Karpas-422 (cell line): ENCODE measurements at regions not wholly inside any gene's neighbourhood (a gene's known extent, or its start where the extent isn't known, plus 50 kb on each side); places are given as distances from the start of the nearest gene placed in this dataset.

Experiments
- DNase-seq: peaks from one replicate; pipeline ENCODE4 v3.0.0-alpha.2; 2015
- H2AFZ ChIP-seq: fragments of 200-600 bp; sonication (generic); 2 replicates; pipeline ENCODE4 v1.6.1; 2014; ENCODE audit warnings: antibody characterized with exemption, low read length, mixed read lengths
- H3K27ac ChIP-seq: fragments of 200-600 bp; sonication (generic); 2 replicates; pipeline ENCODE4 v1.5.1; 2014; ENCODE audit warnings: mild to moderate bottlenecking, low read length, moderate library complexity
- H3K27me3 ChIP-seq: fragments of 200-600 bp; sonication (generic); 2 replicates; pipeline ENCODE4 v1.6.1; 2014; ENCODE audit warnings: low read length, mixed read lengths
- H3K36me3 ChIP-seq: fragments of 200-600 bp; sonication (generic); 2 replicates; pipeline ENCODE4 v1.6.1; 2014; ENCODE audit warnings: low read length, mixed read lengths; ENCODE audit not compliant: insufficient read depth
- H3K4me1 ChIP-seq: fragments of 200-600 bp; sonication (generic); 2 replicates; pipeline ENCODE4 v1.6.1; 2014; ENCODE audit warnings: mild to moderate bottlenecking, low read length, mixed read lengths
- H3K4me2 ChIP-seq: fragments of 200-600 bp; sonication (generic); 2 replicates; pipeline ENCODE4 v1.6.1; 2014; ENCODE audit warnings: low read length, low read depth, mild to moderate bottlenecking; ENCODE audit not compliant: poor library complexity, severe bottlenecking
- H3K4me3 ChIP-seq: fragments of 200-600 bp; sonication (generic); 2 replicates; pipeline ENCODE4 v1.5.1; 2014; ENCODE audit warnings: mild to moderate bottlenecking, antibody characterized with exemption, low read length, mixed read lengths
- H3K79me2 ChIP-seq: fragments of 200-600 bp; sonication (generic); 2 replicates; pipeline ENCODE4 v1.6.1; 2014; ENCODE audit warnings: mild to moderate bottlenecking, low read length, mixed read lengths
- H3K9ac ChIP-seq: fragments of 200-600 bp; sonication (generic); 2 replicates; pipeline ENCODE4 v1.6.0; 2014; ENCODE audit warnings: low read length
- H3K9me2 ChIP-seq: fragments of 200-600 bp; sonication (generic), shearing (Covaris generic); replicated peaks from 2 replicates; pipeline ENCODE4 v1.6.0; 2014; ENCODE audit warnings: mild to moderate bottlenecking, low read length, moderate library complexity; ENCODE audit not compliant: insufficient read depth
- H3K9me3 ChIP-seq: fragments of 300-700, 200-600 bp; sonication (generic); 2 replicates; pipeline ENCODE4 v1.6.1; 2014; ENCODE audit warnings: low read length, mixed read lengths
- H4K20me1 ChIP-seq: fragments of 200-600 bp; sonication (generic); 2 replicates; pipeline ENCODE4 v1.6.1; 2014; ENCODE audit warnings: mild to moderate bottlenecking, antibody characterized with exemption, low read length, low read depth; ENCODE audit not compliant: insufficient read depth

- Histone ChIP-seq H3K4me2 (no peak overlapping the region), H3K9me2 (no peaks in the 10 kb centered on the region), H3K9ac (no peak overlapping the region), H3K27me3 (no peaks in the 10 kb centered on the region), H3K36me3 (no peaks in the 10 kb centered on the region), H3K27ac (no peak overlapping the region), H2AFZ (no peak overlapping the region), H3K4me1 (peaks cover 18% of the 10 kb centered on the region), H4K20me1 (no peaks in the 10 kb centered on the region), H3K4me3 (no peak overlapping the region), H3K9me3 (peaks cover 9% of the 10 kb centered on the region; the same call in 1 of the 2 replicates), H3K79me2 (no peaks in the 10 kb centered on the region)
- DNase-seq = no peak
Measured at GRCh38 chr10:105834261-105835059, 1193.4 kb downstream of the SORCS3 start.

- Histone ChIP-seq H3K4me1 (no peaks in the 10 kb centered on the region), H3K27ac (no peak overlapping the region), H3K27me3 (no peaks in the 10 kb centered on the region), H4K20me1 (no peaks in the 10 kb centered on the region), H3K9ac (no peak overlapping the region), H3K9me3 (peaks cover 11% of the 10 kb centered on the region; the same call in 1 of the 2 replicates), H3K4me2 (no peak overlapping the region), H3K4me3 (no peak overlapping the region), H3K9me2 (no peaks in the 10 kb centered on the region), H3K36me3 (no peaks in the 10 kb centered on the region), H2AFZ (no peak overlapping the region), H3K79me2 (no peaks in the 10 kb centered on the region)
- peak; percentile 42 for DNase-seq
Measured at GRCh38 chr10:105827133-105827532, 1186.0 kb downstream of the SORCS3 start.

- peaks cover 11% of the 10 kb centered on the region for H3K9me3 ChIP-seq
- H3K9ac ChIP-seq = no peak overlapping the region
- no peaks in the 10 kb centered on the region for H3K79me2 ChIP-seq
- H3K4me3 ChIP-seq = no peak overlapping the region
- no peak for DNase-seq
- no peaks in the 10 kb centered on the region for H3K9me2 ChIP-seq
- H3K27me3 ChIP-seq = no peaks in the 10 kb centered on the region
- peak overlapping the region; percentile 11 for H3K4me2 ChIP-seq
- no peaks in the 10 kb centered on the region for H3K4me1 ChIP-seq
- H2AFZ ChIP-seq = 0 out of 2 replicates have a peak overlapping the region, but pooled peaks have one; percentile 67
- H3K27ac ChIP-seq = no peak overlapping the region
- H3K36me3 ChIP-seq = no peaks in the 10 kb centered on the region
- no peaks in the 10 kb centered on the region for H4K20me1 ChIP-seq
Measured at GRCh38 chr10:105807935-105808587, 1167.0 kb downstream of the SORCS3 start.

GRCh38 chr10:105803206-105803605 lies 1162.1 kb downstream of the SORCS3 start:
- DNase-seq = no peak
- no peaks in the 10 kb centered on the region for H3K9me2 ChIP-seq
- H3K9ac ChIP-seq = no peak overlapping the region
- peaks cover 5% of the 10 kb centered on the region; the same call in 1 of the 2 replicates for H3K9me3 ChIP-seq
- H2AFZ ChIP-seq = no peak overlapping the region
- no peaks in the 10 kb centered on the region for H3K4me1 ChIP-seq
- no peaks in the 10 kb centered on the region for H3K27me3 ChIP-seq
- no peaks in the 10 kb centered on the region for H4K20me1 ChIP-seq
- H3K4me3 ChIP-seq = no peak overlapping the region
- H3K79me2 ChIP-seq = no peaks in the 10 kb centered on the region
- H3K4me2 ChIP-seq = no peak overlapping the region
- no peak overlapping the region for H3K27ac ChIP-seq
- H3K36me3 ChIP-seq = no peaks in the 10 kb centered on the region

GRCh38 chr10:105800641-105801040 lies 1159.6 kb downstream of the SORCS3 start:
- no peaks in the 10 kb centered on the region for H3K79me2 ChIP-seq
- peaks cover 5% of the 10 kb centered on the region; the same call in 1 of the 2 replicates for H3K9me3 ChIP-seq
- no peaks in the 10 kb centered on the region for H3K36me3 ChIP-seq
- H3K4me1 ChIP-seq = peaks cover 11% of the 10 kb centered on the region
- H3K9me2 ChIP-seq = no peaks in the 10 kb centered on the region
- no peak overlapping the region for H3K9ac ChIP-seq
- H2AFZ ChIP-seq = no peak overlapping the region
- no peak overlapping the region for H3K27ac ChIP-seq
- H3K27me3 ChIP-seq = no peaks in the 10 kb centered on the region
- no peaks in the 10 kb centered on the region for H4K20me1 ChIP-seq
- H3K4me3 ChIP-seq = no peak overlapping the region
- no peak for DNase-seq
- H3K4me2 ChIP-seq = no peak overlapping the region

GRCh38 chr10:105798328-105798889 lies 1157.3 kb downstream of the SORCS3 start:
- Histone ChIP-seq H2AFZ (no peak overlapping the region), H3K4me3 (no peak overlapping the region), H3K4me2 (no peak overlapping the region), H3K9me2 (no peaks in the 10 kb centered on the region), H3K9ac (no peak overlapping the region), H3K36me3 (no peaks in the 10 kb centered on the region), H4K20me1 (no peaks in the 10 kb centered on the region), H3K27me3 (no peaks in the 10 kb centered on the region), H3K27ac (no peak overlapping the region), H3K79me2 (no peaks in the 10 kb centered on the region), H3K4me1 (peaks cover 11% of the 10 kb centered on the region), H3K9me3 (peaks cover 5% of the 10 kb centered on the region; the same call in 1 of the 2 replicates)
- DNase-seq = no peak

- Histone ChIP-seq H3K36me3 (no peaks in the 10 kb centered on the region), H3K9me3 (no peaks in the 10 kb centered on the region; the same call in 1 of the 2 replicates), H3K27me3 (no peaks in the 10 kb centered on the region), H3K9ac (no peak overlapping the region), H3K27ac (no peak overlapping the region), H3K4me2 (no peak overlapping the region), H3K4me3 (no peak overlapping the region), H2AFZ (no peak overlapping the region), H3K4me1 (peaks cover 11% of the 10 kb centered on the region), H4K20me1 (no peaks in the 10 kb centered on the region), H3K9me2 (no peaks in the 10 kb centered on the region), H3K79me2 (no peaks in the 10 kb centered on the region)
- peak; percentile 80 for DNase-seq
Measured at GRCh38 chr10:105797234-105797890, 1156.3 kb downstream of the SORCS3 start.

GRCh38 chr10:105793071-105793470 lies 1152.0 kb downstream of the SORCS3 start:
- no peaks in the 10 kb centered on the region for H3K27me3 ChIP-seq
- H4K20me1 ChIP-seq = no peaks in the 10 kb centered on the region
- H3K4me2 ChIP-seq = no peak overlapping the region
- no peak overlapping the region for H3K27ac ChIP-seq
- no peaks in the 10 kb centered on the region for H3K79me2 ChIP-seq
- no peaks in the 10 kb centered on the region for H3K9me2 ChIP-seq
- H3K4me3 ChIP-seq = no peak overlapping the region
- peaks cover under 1% of the 10 kb centered on the region; the same call in 1 of the 2 replicates for H3K9me3 ChIP-seq
- H3K4me1 ChIP-seq = peaks cover 11% of the 10 kb centered on the region
- no peak overlapping the region for H3K9ac ChIP-seq
- no peak overlapping the region for H2AFZ ChIP-seq
- DNase-seq = no peak
- no peaks in the 10 kb centered on the region for H3K36me3 ChIP-seq
